ENCODE measurements at regions not wholly inside any gene's neighbourhood (a gene's known extent, or its start where the extent isn't known, plus 50 kb on each side); places are given as distances from the start of the nearest gene placed in this dataset.

DNA sequence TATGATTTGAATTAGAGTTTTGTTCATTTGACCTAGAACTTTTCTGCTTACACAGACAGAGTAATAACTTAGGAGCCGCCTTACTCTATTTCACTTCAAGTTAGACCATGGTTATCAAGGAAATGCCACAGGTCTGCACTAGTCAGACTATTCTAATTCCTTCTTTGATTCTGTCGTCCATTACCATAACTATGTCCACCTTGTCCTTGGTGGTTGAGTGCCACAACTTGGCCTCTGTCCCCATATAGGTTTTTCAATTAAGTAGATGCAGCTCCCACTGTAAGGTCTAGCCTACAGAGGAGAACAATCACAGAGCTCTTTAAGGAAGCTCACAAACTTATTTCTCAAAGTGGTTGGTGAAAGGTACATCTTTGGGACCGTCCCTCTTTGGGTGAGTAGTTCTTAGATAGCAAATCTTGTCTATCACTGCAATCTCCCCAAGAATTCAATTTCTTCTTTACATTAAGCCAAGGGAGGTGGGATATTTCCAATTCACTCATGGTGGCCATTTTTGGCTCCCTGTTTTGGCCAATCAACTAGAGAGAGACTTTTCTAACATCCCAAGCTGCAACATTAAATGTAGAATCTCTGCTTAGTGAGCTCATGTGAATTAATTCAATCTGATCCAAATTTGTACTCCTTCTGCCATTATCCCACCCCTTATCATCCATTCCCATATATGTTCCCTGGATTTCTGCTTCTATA is 434.6 kb downstream of the ADAMTS20 start:
- DNase-seq (ENCODE audit: low spot score): no peak

DNA sequence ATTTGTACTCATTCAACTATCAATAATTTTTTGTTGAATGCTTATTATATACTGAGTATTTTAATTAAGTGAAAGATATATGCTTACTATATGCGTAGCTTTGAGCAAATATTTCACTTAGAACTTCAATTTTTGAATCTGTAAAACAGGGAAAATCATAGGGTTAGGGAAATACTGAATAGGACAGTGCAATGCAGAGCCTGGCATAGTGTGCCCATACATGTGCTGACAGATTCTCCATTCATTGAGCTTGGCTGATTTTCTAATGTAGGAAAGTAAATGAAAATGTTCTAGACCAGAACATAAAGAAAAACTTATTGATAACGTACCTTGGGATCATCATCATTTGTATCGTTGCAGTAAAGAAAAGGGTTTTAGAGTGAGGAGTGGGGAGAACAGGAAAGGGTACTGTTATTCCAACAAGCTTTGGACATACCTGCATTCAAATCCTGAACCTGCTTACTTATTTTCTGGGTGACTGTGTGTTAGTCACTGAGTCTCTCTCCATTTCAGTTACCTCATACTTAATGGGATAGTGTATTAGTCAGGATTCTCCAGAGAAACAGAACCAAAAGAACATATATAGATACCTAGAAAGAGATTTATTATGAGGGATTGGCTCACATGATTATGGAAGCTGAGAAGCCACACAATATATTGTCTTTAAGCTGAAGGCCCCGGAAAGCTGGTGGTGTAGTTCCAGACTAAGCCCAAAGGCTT is 436.4 kb downstream of the ADAMTS20 start:
- no peak for DNase-seq (ENCODE audit: low spot score)

DNA sequence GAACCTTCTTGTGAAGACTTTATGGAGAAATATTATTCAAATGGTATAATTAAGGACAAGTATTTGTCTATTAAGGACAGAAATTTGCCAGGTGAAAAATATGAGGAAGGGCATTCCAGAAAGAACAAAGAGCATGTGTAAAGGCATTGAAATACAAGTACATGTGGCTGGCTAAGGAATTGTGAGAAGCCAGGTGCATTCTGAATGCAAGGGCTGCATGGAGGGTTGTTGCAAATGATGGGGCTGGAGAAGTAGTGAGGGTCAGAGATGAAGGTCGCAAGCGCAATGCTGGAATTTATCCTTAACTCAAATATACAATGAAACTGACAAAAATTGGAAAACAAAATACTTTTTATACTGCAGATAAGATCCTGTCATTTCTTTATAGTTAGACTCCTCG is 437.7 kb downstream of the ADAMTS20 start:
- no peak for DNase-seq (ENCODE audit: low spot score)

DNA sequence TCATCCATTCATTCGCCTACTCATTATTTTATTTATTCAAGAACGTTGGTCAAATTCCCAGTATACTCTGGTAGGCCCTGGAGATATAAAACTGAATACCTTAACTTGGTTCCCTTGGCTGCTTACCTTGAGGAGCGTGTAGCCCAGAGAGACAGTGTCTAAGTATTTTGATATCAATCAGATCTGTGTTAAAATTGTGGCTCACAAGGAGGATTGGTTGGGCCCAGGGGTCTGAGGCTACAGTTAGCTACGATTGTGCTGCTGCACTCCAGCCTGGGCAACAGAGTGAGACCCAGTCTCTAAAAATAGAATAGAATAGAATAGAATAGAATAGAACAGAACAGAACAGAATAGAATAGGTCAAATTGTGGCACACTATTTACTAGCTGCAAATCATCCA is 438.4 kb downstream of the ADAMTS20 start:
- no peak for DNase-seq (ENCODE audit: low spot score)

DNA sequence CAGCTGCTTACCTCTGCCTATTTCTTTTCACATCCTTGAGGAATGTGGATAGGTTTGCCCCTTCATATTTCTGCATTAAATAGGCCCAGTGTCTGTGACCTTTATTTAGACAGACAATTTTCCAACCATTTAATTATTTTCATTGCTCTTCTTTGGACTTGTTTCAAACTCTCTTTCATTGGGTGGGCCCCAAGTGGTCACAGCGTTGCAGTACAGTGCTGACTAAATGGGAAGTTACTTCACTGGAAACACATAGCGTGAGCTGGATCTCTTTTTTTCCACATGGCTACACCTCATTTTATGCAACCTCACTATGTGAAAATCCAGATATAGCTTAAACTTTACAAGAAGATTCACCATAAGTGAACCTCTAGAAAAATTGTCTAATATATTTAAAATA is 438.9 kb downstream of the ADAMTS20 start:
- no peak for DNase-seq (ENCODE audit: low spot score)

DNA sequence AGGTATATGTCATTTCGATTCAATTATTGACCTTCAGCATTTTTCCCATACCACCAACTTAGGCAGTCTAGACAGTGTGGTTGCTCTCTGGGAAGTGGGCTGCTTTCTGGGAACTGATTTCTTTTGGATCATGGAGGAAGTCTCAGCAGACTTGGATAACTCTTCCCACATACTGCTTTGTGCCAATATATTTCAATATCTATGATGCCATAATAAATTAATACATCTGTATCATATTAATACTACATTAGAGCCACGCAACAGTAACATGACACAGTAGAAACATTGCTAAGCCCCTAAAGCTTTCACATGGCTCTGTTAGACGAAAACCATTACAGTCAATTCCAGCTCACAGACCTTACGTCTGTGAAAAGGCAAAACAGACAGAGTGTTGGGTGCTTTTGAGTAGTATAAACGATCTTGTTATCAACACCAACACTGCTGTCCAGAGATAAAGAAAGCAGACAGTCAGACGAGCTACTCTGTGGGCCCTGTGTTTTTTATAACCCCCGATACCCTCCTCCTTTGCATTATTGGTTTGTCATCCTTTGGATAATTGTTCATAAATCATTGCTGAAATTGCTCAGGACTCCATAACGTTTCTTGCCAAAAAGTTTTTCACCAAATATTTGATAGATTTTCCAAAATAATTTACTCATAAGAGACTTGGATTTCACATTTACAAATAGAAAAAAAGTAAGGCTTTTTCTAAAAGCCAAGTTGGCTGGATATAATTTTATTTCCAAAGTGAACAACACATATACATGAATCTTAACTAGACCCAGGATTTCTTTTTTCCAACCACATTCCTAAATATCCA is 439.7 kb downstream of the ADAMTS20 start:
- DNase-seq (ENCODE audit: low spot score): no peak

DNA sequence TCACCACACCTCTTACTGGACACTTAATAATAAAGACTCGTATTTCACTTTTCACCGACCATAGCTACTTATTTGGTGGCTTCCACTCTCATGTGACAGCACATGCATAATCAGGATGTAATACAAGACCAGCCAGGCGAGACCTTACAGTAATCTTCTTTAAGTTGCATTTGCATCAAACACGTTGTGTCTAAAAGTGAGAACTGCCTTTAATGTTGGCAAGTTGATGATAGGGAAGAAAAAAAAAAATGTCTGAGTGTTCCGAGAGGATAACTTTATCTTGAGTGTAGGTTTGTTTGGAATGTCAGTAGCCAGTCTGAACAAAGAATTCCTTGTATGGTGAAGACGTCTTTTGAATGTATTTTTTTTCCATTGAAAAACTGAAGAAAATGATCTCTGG is 440.4 kb downstream of the ADAMTS20 start:
- DNase-seq (ENCODE audit: low spot score): no peak

DNA sequence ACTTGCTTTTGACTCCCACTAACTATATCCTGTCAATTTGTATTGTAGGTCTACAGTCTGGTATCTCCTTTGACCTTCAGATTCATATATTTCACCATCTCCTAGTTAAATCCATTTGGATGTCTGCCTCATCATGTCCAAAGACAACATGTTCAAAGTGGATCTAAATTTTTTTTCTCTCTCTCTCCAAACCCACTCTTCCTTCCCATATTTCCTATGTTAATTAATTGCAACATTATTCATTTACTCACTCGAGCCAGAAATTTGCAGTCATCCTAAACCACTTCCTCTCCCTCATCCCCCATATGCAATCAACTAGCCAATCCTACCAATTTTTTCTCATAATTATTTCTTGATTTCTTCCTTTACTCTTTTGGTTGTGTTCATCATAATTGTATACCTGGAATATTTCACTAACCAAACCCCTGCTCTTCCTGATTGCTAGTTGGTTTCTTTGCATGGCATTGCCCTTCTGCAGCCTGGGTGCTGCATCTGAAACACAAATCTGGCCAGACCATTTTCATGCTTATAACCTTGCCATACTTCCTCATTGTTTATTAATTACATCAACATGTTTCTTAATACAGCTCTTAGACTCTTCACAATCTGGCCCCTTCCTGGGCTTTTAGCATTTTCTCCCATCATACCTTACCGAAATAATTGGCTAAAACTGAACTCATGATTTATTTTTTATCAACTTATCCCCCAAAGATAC is 442.2 kb downstream of the ADAMTS20 start:
- no peak for DNase-seq (ENCODE audit: low spot score)

DNA sequence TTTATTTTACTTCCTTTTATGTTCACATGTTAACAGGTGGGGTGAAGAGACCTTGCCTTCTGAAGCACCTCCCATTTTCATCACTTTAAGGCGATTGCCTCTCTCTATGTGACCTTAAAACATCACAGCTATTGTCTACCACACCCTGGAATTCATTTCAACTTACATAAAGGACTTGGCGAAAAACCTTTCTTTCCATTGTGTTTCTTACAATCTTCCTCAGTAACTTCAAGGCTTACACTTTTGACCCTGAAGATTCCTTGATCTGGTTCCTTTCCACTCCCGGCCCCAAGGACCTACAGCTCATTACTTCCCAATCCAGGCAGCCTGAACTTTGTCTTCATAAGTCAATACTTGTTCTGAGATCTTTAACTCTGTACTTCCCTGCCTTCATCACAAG is 443.3 kb downstream of the ADAMTS20 start:
- no peak for DNase-seq (ENCODE audit: low spot score)

DNA sequence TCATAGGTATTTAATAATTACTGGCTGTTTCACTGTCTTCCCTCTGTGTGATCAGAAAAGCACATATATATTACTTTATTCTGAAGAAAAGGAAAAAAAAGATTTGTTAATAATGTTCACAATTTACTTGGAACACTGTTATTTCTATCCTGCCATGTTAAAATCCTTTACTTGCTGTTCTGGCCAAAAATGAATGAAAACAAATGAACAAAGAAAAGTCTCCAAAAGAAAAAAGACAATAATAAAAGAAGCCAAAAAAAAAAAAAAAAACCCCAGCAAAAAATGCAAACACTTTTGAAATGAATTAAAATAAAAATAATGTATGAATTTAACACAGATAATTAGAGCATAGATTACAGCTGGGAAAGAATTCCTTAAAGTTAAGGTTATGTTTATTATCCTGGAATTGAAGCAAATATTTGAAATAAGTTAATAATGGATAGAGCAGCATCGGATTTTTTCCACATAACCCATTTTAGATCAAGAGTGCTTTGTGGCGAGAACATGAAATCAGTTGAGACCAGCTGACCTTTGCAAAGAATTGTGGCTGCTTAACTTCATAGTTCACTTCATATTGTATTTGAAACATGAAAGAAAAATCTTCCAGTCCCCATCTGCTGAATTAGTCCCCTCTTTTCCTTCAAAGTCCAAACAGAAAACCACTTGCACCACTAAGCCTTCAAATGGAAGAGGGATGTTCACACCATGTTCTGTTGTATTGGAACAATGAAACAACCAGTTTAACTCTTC is 444.8 kb downstream of the ADAMTS20 start:
- no peak for DNase-seq (ENCODE audit: low spot score)

DNA sequence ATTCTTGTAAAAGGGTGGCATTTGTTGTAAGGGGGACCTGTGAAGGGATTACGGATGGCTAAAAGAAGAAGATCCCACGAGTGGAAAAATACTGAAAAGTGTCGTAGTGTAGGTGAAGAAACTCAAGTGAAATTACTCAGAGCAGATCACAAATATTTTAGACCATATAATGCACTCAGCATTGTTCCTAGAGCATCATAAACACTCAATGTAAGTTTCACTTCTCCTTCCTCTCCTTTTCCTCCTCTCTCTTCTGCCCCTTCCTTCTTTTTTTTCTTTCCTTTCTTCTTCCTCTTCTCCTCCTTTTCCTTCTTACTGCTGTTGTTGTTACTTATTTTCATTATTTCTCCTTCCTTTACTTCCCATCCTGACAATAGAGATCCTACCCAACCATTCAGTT is 445.6 kb downstream of the ADAMTS20 start:
- no peak for DNase-seq (ENCODE audit: low spot score)

DNA sequence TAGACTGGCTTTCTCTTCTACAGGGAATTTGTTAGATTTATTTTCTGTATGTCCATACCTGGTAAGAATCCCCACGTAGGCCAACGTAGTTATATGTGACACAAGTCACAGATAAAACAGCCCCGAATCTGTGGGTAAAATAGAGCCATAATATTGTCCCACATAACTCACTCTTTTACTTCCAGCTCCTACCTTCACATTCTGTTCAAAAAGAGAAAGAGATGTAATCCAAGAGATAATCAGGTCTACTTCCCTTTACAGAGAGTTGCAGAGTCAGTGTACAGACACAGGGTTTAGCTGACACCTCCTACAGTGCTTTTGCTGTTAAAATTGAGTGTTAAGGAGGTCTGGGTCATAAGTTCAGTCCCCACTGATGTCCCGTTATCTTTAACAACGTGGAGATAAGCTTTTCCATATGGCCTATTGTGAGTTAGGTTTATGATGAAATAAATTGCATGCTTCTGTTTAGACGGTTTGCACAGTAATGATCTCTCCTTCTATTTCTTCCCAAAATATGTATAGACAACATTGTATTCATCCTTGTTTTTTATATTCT is 446.5 kb downstream of the ADAMTS20 start:
- DNase-seq (ENCODE audit: low spot score): no peak

DNA sequence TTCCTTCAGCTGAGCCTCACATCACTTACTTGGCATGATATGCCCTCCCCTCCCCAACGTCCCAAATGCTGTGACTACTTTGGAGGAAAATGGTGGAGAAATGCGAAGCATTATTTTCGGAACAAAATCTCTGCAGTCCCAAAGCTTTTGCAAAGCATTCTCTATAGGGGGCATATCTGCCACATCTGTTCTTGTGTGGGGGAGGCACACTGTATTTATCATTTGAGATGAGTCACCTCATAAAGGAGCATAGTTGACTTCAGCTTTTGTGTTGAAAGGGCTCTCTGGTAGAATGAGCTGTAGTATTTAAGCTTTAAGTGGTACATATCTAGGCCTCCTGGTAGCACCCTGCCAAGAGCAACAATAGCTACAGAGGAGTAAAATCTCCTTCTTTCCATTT is 447.5 kb downstream of the ADAMTS20 start:
- DNase-seq (ENCODE audit: low spot score): no peak

DNA sequence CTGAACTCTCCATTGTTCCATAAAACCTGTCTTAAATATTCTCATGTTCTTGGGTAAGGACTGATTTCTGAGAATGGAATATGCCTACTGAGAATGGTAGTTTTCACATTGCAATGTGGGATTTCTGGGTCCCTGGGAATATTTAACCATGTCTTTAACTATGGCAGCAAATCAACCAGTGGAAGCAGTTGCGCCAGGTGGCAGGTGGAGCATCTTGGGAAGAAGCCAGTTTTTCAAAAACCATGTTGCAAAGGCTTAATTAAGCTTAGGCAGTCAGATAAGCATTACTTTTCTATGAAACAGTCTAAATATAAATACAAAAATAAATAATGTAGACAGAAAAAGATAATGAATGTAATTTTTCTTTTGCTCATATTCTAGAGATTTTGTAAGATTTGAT is 448.1 kb downstream of the ADAMTS20 start:
- no peak for DNase-seq (ENCODE audit: low spot score)

DNA sequence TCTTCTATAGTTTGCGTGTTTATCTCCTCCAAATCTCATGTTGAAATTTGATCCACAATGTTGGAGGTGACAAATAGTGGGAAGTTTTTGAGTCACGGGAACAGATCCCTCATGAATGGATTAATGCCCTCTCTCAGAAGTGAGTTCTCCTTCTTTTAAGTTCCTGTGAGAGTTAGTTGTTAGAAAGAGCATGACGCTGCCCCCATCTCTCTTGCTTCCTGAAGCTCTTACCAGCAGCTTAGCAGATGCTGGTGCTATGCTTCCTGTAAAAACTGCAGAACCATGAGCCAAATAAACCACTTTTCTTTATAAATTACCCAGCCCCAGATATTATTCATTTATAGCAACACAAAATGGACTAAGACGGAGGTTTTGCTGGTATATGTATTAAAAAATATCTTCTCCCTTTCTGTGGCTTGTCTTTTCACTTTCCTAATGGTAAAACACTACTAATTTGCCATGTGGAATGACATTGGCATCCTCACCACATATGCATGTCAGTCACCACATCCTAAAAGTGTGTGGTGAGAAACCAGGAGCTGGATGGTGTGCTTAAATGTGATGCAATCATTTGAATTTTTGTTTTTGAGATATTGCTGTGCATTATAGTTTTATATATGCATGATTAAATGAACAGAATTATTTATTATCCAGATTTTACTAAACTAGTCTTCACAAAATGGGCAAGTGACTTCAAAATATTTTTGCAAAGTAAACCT is 449.3 kb downstream of the ADAMTS20 start:
- DNase-seq (ENCODE audit: low spot score): no peak

DNA sequence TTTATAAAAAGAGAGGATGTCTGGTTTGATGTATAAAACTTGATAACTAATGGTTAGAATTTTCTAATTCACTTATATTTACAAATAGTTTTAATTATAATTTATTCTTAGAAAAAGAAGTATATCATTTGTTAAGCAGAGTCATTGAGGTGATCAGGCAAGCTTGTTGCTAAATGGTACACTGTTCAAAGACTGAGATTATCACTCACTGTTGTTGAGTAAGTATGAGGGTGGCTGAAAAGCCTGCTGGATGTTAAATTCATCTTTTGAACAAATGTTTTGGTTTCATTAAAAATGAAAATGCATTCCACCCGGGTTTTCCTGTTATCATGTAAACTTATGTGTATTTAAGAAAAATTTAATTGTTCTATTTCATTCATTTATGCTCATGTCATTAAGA is 451.8 kb downstream of the ADAMTS20 start:
- DNase-seq (ENCODE audit: low spot score): no peak

DNA sequence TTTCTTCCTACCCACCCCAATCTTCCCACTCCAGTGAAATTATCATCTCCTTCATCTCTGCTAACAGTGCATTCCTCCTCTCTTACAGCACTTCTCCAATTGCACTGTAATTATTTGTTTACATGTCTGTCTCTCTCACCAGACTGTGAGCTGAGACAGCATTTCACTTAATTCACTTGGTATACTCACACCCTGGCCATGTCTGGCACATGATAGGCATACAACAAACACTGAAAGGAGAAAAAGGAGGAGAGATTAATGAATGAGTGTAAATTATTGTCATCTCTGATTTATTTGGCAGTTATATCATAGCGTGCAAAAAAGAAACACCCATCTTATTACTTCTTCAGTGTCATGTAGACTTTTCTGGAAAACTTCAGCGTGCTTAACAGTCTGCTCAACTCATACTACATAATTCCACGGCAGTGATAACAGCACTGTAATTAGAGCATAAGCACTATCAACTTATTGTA is 452.3 kb downstream of the ADAMTS20 start:
- no peak for DNase-seq (ENCODE audit: low spot score)

DNA sequence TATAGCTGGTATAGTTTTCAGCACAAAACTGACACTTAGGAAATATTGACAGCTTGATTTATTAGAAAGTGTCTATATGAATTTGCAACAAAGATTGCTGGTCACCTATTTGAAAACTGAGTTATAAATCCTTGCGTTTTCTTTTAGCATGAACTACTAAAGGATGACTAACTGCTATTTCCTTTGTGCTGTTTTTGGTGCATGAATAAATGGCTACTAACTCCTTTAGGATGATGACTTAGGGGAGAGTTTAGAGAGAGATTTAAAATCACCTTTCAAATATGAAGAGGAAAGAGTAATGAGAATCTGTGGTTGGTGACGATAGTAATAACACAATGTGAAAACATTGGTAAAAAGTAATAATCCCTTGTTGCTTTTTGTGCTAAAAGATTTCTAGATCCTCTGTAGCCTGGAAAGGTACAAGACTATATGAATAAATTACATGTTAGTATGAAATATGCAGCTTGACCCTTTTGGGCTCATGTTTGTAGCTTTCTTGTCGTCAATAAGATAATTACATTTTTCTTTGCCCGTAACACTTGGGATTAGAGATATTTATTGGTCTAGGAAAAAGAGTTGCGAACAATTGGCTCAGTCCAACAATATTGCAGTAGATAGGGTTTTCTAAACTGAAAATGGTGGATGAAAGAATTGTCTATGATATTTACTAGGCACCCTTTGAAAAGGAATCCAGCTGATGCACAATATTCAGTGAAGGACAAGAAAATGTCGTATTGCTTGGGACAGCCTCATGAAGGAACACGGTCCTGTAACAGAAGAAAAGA is 453.0 kb downstream of the ADAMTS20 start:
- no peak for DNase-seq (ENCODE audit: low spot score)

DNA sequence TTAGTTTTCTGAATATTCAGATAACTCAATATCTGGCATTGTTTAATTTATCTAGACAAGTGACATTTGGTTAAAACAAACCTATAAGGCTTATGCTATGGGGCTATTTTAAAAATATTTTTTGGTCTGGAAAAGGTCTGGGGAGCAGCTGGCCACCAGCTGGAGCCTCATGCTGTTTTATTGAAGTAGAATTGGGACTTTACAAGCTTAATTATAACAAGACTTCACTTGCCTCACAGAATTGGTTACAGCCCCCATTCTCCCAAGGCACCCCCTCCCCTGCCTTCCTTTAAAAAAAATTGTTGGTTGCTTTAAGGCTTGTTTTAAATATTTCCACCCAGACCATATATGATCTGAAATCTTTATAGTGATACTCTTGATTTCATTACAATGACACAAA is 453.9 kb downstream of the ADAMTS20 start:
- DNase-seq (ENCODE audit: low spot score): no peak

DNA sequence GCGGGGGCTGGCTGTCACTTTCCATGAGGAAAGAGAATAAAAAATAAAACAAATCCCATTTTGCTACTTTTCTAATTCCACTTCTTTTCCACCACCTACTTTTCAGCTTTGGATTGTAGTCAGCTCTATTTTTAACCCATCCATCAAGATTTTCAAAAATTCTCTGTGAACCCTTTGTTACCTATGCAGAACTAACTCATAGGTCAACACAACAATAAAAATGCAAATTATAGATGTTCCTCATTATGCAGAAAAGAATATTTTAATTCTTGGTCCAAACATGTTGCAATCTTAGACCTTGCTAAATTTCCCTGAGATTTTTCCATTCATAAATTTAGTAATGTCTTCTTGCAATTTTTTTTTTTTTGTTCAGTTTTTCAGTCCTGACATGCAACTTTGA is 454.5 kb downstream of the ADAMTS20 start:
- no peak for DNase-seq (ENCODE audit: low spot score)

Data from LoVo (cell line).